HG03457 (cell line): ENCODE measurements at regions not wholly inside any gene's neighbourhood (a gene's known extent, or its start where the extent isn't known, plus 50 kb on each side); places are given as distances from the start of the nearest gene placed in this dataset.

Experiments used
- ATAC-seq: cut with Tn5 transposase; IDR thresholded peaks from one replicate; pipeline ENCODE4 v1.9.1; 2021; ENCODE audit warnings: moderate number of reproducible peaks; ENCODE audit not compliant: unreplicated experiment

- no peak for ATAC-seq
Measured at GRCh38 chr17:77409282-77410161, 268.8 kb downstream of the SEC14L1 start.

- ATAC-seq: no peak
Measured at GRCh38 chr17:77410470-77410869, 269.7 kb downstream of the SEC14L1 start.

- ATAC-seq: no peak
Measured at GRCh38 chr17:77414811-77415400, 274.1 kb downstream of the SEC14L1 start.

GRCh38 chr17:77416105-77416713, 275.4 kb downstream of the SEC14L1 start:
- no peak for ATAC-seq

- ATAC-seq: no peak
Measured at GRCh38 chr17:77417575-77417974, 276.8 kb downstream of the SEC14L1 start.

GRCh38 chr17:77418609-77419008, 277.8 kb downstream of the SEC14L1 start:
- no peak for ATAC-seq

GRCh38 chr17:77419095-77419494, 278.3 kb downstream of the SEC14L1 start:
- ATAC-seq: no peak

GRCh38 chr17:77419547-77420094, 278.9 kb downstream of the SEC14L1 start:
- no peak for ATAC-seq

- no peak for ATAC-seq
Measured at GRCh38 chr17:77420095-77420803, 279.5 kb downstream of the SEC14L1 start.

- ATAC-seq: no peak
Measured at GRCh38 chr17:77420804-77421629, 280.2 kb downstream of the SEC14L1 start.

- ATAC-seq: no peak
Measured at GRCh38 chr17:77421630-77421972, 280.8 kb downstream of the SEC14L1 start.

GRCh38 chr17:77422104-77422747, 281.5 kb downstream of the SEC14L1 start:
- no peak for ATAC-seq

GRCh38 chr17:77422748-77423113, 282.0 kb downstream of the SEC14L1 start:
- no peak for ATAC-seq

GRCh38 chr17:77423589-77424451, 283.1 kb downstream of the SEC14L1 start:
- ATAC-seq: no peak

GRCh38 chr17:77424585-77425344, 284.0 kb downstream of the SEC14L1 start:
- ATAC-seq: no peak

GRCh38 chr17:77425348-77425747, 284.6 kb downstream of the SEC14L1 start:
- ATAC-seq: no peak

GRCh38 chr17:77425791-77426641, 285.2 kb downstream of the SEC14L1 start:
- no peak for ATAC-seq
